A673 (cell line): ENCODE measurements at regions not wholly inside any gene's neighbourhood (a gene's known extent, or its start where the extent isn't known, plus 50 kb on each side); places are given as distances from the start of the nearest gene placed in this dataset.

Experiments used
- BruUV-seq: library from RNA; stranded (reverse); fragments of 400-500 nt; replicated peaks from 2 replicates; lab custom pipeline; 2021; lab: Mats Ljungman, UMichigan
- CTCF ChIA-PET: fragments of 300-600 bp; sonication (Branson Sonifier 250); formaldehyde crosslinking; loops from one replicate; lab custom pipeline; 2022; ENCODE audit warnings: antibody characterized with exemption; lab: Charles Lee
- POLR2A ChIA-PET: fragments of 300-600 bp; sonication (Branson Sonifier 250); formaldehyde crosslinking; loops from one replicate; lab custom pipeline; 2022; ENCODE audit warnings: antibody characterized with exemption; ENCODE audit not compliant: low non-redundant PET; lab: Charles Lee
- DNase-seq: peaks from one replicate; pipeline ENCODE4 v3.0.0-alpha.2; 2015; ENCODE audit warnings: low spot score
- H3K27ac ChIP-seq: fragments of 200-600 bp; sonication (generic); 2 replicates; pipeline ENCODE4 v1.5.1; 2016; ENCODE audit warnings: mixed run types, low read depth, mild to moderate bottlenecking, mixed read lengths, antibody characterized with exemption, low read length; ENCODE audit not compliant: poor library complexity, severe bottlenecking
- H3K27me3 ChIP-seq: fragments of 200-600 bp; sonication (generic); replicated peaks from 2 replicates; pipeline ENCODE4 v1.6.1; 2017; ENCODE audit warnings: mixed run types, low read depth, mild to moderate bottlenecking, mixed read lengths, antibody characterized with exemption, low read length; ENCODE audit not compliant: insufficient read depth, poor library complexity
- H3K36me3 ChIP-seq: fragments of 200-600 bp; sonication (generic); 2 replicates; pipeline ENCODE4 v1.6.1; 2016; ENCODE audit warnings: mixed run types, mild to moderate bottlenecking, mixed read lengths, antibody characterized with exemption, low read length; ENCODE audit not compliant: insufficient read depth, poor library complexity, severe bottlenecking
- H3K4me1 ChIP-seq: fragments of 200-600 bp; sonication (generic); 2 replicates; pipeline ENCODE4 v1.6.1; 2017; ENCODE audit warnings: mixed run types, mild to moderate bottlenecking, mixed read lengths, antibody characterized with exemption, low read length; ENCODE audit not compliant: insufficient read depth, poor library complexity, severe bottlenecking
- H3K4me3 ChIP-seq: fragments of 200-600 bp; sonication (generic); 2 replicates; pipeline ENCODE4 v1.5.1; 2016; ENCODE audit warnings: low read depth, mixed run types, mild to moderate bottlenecking, mixed read lengths, low read length; ENCODE audit not compliant: poor library complexity, severe bottlenecking
- H3K9me3 ChIP-seq: fragments of 200-600 bp; sonication (generic); 2 replicates; pipeline ENCODE4 v1.6.1; 2016; ENCODE audit warnings: mixed run types, low read depth, mild to moderate bottlenecking, mixed read lengths, antibody characterized with exemption, low read length; ENCODE audit not compliant: poor library complexity, severe bottlenecking
- EZH2 ChIP-seq: fragments of 200-600 bp; sonication (generic); IDR thresholded peaks from 2 replicates; pipeline ENCODE4 v1.6.1; 2017; ENCODE audit warnings: borderline replicate concordance, low read depth, mild to moderate bottlenecking, mixed read lengths, antibody characterized with exemption, low read length; ENCODE audit not compliant: poor library complexity, severe bottlenecking
- intact Hi-C: fragments of 100-400 bp; cut with micrococcal nuclease; formaldehyde crosslinking; loops from one replicate; pipeline ENCODE4 v1.10.0; 2022; ENCODE audit not compliant: unreplicated experiment
- TF ChIP-seq, protein P1 (sequence below): fragments of 300-800, 200-600 bp; sonication (generic); conservative IDR thresholded peaks from 2 replicates; pipeline ENCODE4 v1.5.1; 2017; ENCODE audit warnings: low read depth, mild to moderate bottlenecking, antibody characterized with exemption, low read length, moderate library complexity, mixed read lengths

DNA sequence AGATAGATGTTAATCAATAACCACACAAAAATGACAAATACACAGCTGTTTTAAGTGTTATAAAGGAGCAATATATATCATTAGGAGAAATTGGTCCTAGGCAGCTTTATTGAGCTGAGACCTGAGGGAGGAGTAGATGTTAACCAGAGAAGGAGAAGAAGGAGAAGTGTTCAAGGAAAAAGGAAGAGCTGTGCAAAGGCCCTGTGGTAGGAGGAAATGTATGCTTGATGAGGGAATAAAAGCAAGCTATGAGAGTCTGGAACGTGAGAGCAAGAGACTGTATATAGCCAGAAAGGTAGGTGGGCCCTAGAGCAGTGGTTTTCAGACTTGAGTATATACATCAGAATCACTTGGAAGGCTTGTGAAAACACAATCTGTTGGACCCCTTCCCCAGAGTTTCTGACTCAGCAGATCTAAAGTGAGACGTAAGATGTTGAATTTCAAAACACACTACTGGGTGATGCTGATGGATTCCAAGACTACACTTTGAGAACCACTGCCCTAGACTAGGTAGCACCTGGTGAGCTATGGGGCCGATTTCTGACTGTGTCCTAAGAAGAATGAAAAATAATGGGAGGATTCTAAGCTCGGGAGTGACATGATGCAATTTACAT lies 342.3 kb upstream of the ADAMTS9 start:
- Histone ChIP-seq H3K27ac (no peak overlapping the region), H3K4me1 (no peaks in the 10 kb centered on the region), H3K4me3 (no peak overlapping the region), H3K36me3 (no peaks in the 10 kb centered on the region), H3K27me3 (no peaks in the 10 kb centered on the region), H3K9me3 (no peaks in the 10 kb centered on the region)
- BruUV-seq = no TSS peak
- CTCF ChIA-PET = no interaction called here
- intact Hi-C loops = no loop called here
- POLR2A ChIA-PET = no interaction called here
- TF ChIP-seq EZH2 = no peak
- TF ChIP-seq, protein P1, sequence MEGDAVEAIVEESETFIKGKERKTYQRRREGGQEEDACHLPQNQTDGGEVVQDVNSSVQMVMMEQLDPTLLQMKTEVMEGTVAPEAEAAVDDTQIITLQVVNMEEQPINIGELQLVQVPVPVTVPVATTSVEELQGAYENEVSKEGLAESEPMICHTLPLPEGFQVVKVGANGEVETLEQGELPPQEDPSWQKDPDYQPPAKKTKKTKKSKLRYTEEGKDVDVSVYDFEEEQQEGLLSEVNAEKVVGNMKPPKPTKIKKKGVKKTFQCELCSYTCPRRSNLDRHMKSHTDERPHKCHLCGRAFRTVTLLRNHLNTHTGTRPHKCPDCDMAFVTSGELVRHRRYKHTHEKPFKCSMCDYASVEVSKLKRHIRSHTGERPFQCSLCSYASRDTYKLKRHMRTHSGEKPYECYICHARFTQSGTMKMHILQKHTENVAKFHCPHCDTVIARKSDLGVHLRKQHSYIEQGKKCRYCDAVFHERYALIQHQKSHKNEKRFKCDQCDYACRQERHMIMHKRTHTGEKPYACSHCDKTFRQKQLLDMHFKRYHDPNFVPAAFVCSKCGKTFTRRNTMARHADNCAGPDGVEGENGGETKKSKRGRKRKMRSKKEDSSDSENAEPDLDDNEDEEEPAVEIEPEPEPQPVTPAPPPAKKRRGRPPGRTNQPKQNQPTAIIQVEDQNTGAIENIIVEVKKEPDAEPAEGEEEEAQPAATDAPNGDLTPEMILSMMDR = no peak
- no peak for DNase-seq

DNA sequence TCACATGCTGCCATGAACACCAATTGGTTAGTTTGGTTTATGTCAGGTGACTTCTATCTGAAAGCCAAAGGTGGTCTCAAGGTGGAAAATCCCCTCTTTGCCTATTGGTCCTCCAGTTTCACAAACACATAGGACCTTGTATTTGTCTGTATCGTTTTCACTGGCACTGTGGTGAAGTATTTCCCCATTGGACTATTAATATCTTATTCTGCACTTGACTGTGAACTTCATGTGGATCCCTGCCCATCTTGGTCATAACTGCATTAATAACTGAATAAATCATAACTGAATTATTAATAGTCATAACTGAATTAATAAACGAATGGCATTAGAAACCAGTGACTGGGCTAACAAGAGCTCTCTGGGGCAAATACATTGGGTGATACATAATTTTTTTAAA lies 341.3 kb upstream of the ADAMTS9 start:
- ChIA-PET CTCF (no interaction called here), POLR2A (no interaction called here)
- H3K27ac ChIP-seq = no peak overlapping the region
- TF ChIP-seq, protein P1 = no peak
- no peak for TF ChIP-seq EZH2
- BruUV-seq = no TSS peak
- no peaks in the 10 kb centered on the region for H3K9me3 ChIP-seq
- H3K27me3 ChIP-seq = no peaks in the 10 kb centered on the region
- H3K4me1 ChIP-seq = no peaks in the 10 kb centered on the region
- H3K36me3 ChIP-seq = no peaks in the 10 kb centered on the region
- H3K4me3 ChIP-seq = no peak overlapping the region
- no peak for DNase-seq
- intact Hi-C loops = no loop called here

DNA sequence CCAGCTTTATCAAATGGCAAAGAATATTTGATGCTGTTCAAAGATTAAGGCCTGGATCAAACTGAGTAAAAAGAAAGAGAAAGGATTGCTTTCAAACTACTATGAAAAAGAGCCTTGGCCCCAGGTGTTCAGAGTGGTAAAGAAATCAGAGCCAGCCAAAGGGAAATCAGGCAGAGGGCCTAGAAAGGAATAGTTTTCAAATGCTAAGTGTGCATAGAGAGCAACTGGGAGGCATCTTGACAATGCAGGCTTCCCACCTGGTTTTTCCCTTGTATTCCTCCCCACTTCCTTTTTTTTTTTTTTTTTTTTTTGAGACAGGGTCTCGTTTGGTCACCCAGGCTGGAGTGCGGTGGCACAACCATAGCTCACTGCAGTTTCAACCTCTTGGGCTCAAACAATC lies 340.2 kb upstream of the ADAMTS9 start:
- H3K9me3 ChIP-seq = no peaks in the 10 kb centered on the region
- no peak overlapping the region for H3K27ac ChIP-seq
- no peak overlapping the region for H3K4me3 ChIP-seq
- TF ChIP-seq, protein P1 = no peak
- TF ChIP-seq EZH2 = no peak
- BruUV-seq = no TSS peak
- ChIA-PET CTCF (no interaction called here), POLR2A (no interaction called here)
- no peaks in the 10 kb centered on the region for H3K4me1 ChIP-seq
- intact Hi-C loops = no loop called here
- no peaks in the 10 kb centered on the region for H3K36me3 ChIP-seq
- no peak for DNase-seq
- H3K27me3 ChIP-seq = no peaks in the 10 kb centered on the region
